Cerebellar cortex (tissue), 1 donor: ENCODE measurements at regions not wholly inside any gene's neighbourhood (a gene's known extent, or its start where the extent isn't known, plus 50 kb on each side); places are given as distances from the start of the nearest gene placed in this dataset.
A peak's percentile ranks its signal among the peaks of the same experiment; 100 is the strongest.
"Not testable (repeated sequence)": the region's sequence is repeated elsewhere in the genome, so short reads cannot be mapped to it uniquely, and the experiment has no call there.

Experiments used
- DNase-seq: peaks from one replicate; pipeline ENCODE4 v3.0.0-alpha.2; 2015; ENCODE audit warnings: low spot score

- DNase-seq: peak; percentile 74
Measured at GRCh38 chr16:88200154-88200895, 182.4 kb upstream of the ZNF469 start.

GRCh38 chr16:88200896-88201185 lies 181.9 kb upstream of the ZNF469 start:
- no peak for DNase-seq

- not testable (repeated sequence) for DNase-seq
Measured at GRCh38 chr16:88201611-88202010, 181.1 kb upstream of the ZNF469 start.

GRCh38 chr16:88202207-88202745 lies 180.5 kb upstream of the ZNF469 start:
- DNase-seq: no peak

- not testable (repeated sequence) for DNase-seq
Measured at GRCh38 chr16:88202856-88203681, 179.7 kb upstream of the ZNF469 start.

- not testable (repeated sequence) for DNase-seq
Measured at GRCh38 chr16:88204131-88205110, 178.3 kb upstream of the ZNF469 start.

GRCh38 chr16:88205482-88205881 lies 177.3 kb upstream of the ZNF469 start:
- not testable (repeated sequence) for DNase-seq

GRCh38 chr16:88206006-88206405 lies 176.8 kb upstream of the ZNF469 start:
- not testable (repeated sequence) for DNase-seq

- not testable (repeated sequence) for DNase-seq
Measured at GRCh38 chr16:88206516-88206915, 176.2 kb upstream of the ZNF469 start.

GRCh38 chr16:88208112-88208511 lies 174.6 kb upstream of the ZNF469 start:
- peak; percentile 69 for DNase-seq

- not testable (repeated sequence) for DNase-seq
Measured at GRCh38 chr16:88208776-88209175, 174.0 kb upstream of the ZNF469 start.

- not testable (repeated sequence) for DNase-seq
Measured at GRCh38 chr16:88209579-88209978, 173.2 kb upstream of the ZNF469 start.

- not testable (repeated sequence) for DNase-seq
Measured at GRCh38 chr16:88213937-88214336, 168.8 kb upstream of the ZNF469 start.

- DNase-seq: not testable (repeated sequence)
Measured at GRCh38 chr16:88221001-88221761, 161.6 kb upstream of the ZNF469 start.

- DNase-seq: not testable (repeated sequence)
Measured at GRCh38 chr16:88223696-88224095, 159.1 kb upstream of the ZNF469 start.

- DNase-seq: not testable (repeated sequence)
Measured at GRCh38 chr16:88224131-88224898, 158.4 kb upstream of the ZNF469 start.

- DNase-seq: not testable (repeated sequence)
Measured at GRCh38 chr16:88225640-88226230, 157.0 kb upstream of the ZNF469 start.

GRCh38 chr16:88226302-88226701 lies 156.5 kb upstream of the ZNF469 start:
- not testable (repeated sequence) for DNase-seq

GRCh38 chr16:88227026-88227721 lies 155.6 kb upstream of the ZNF469 start:
- not testable (repeated sequence) for DNase-seq
